ENCODE measurements at regions not wholly inside any gene's neighbourhood (a gene's known extent, or its start where the extent isn't known, plus 50 kb on each side); places are given as distances from the start of the nearest gene placed in this dataset.
"Not testable (repeated sequence)": the region's sequence is repeated elsewhere in the genome, so short reads cannot be mapped to it uniquely, and the experiment has no call there.

GRCh38 chr7:63627590-63628485 is 370.8 kb upstream of the ZNF722 start:
- H3K27ac ChIP-seq; H3K9me3 ChIP-seq; H3K4me1 ChIP-seq; DNase-seq (ENCODE audit: low spot score in 2 of 2); H3K4me3 ChIP-seq; H3K36me3 ChIP-seq; intact Hi-C loops (cut with DNase I); H3K27me3 ChIP-seq: not testable (repeated sequence)

- DNase-seq (ENCODE audit: low spot score in 2 of 2); H3K4me1 ChIP-seq; H3K36me3 ChIP-seq; H3K27ac ChIP-seq; H3K27me3 ChIP-seq; H3K9me3 ChIP-seq; H3K4me3 ChIP-seq; intact Hi-C loops (cut with DNase I): not testable (repeated sequence)
Observed at GRCh38 chr7:63629024-63629423, 369.6 kb upstream of the ZNF722 start.

- H3K27ac ChIP-seq; H3K9me3 ChIP-seq; H3K36me3 ChIP-seq; DNase-seq (ENCODE audit: low spot score in 2 of 2); intact Hi-C loops (cut with DNase I); H3K4me1 ChIP-seq; H3K27me3 ChIP-seq; H3K4me3 ChIP-seq: not testable (repeated sequence)
Observed at GRCh38 chr7:63636585-63636984, 362.1 kb upstream of the ZNF722 start.

GRCh38 chr7:63665553-63665952 is 333.1 kb upstream of the ZNF722 start:
- H3K4me1 ChIP-seq; H3K36me3 ChIP-seq; H3K4me3 ChIP-seq; H3K9me3 ChIP-seq; DNase-seq (ENCODE audit: low spot score in 2 of 2); intact Hi-C loops (cut with DNase I); H3K27ac ChIP-seq; H3K27me3 ChIP-seq: not testable (repeated sequence)

GRCh38 chr7:63691408-63691807 is 307.2 kb upstream of the ZNF722 start:
- H3K27ac ChIP-seq; H3K36me3 ChIP-seq; H3K4me3 ChIP-seq; H3K27me3 ChIP-seq; intact Hi-C loops (cut with DNase I); DNase-seq (ENCODE audit: low spot score in 2 of 2); H3K9me3 ChIP-seq; H3K4me1 ChIP-seq: not testable (repeated sequence)

- H3K36me3 ChIP-seq; H3K4me1 ChIP-seq; H3K9me3 ChIP-seq; DNase-seq (ENCODE audit: low spot score in 2 of 2); H3K27me3 ChIP-seq; intact Hi-C loops (cut with DNase I); H3K4me3 ChIP-seq; H3K27ac ChIP-seq: not testable (repeated sequence)
Observed at GRCh38 chr7:63694296-63694695, 304.4 kb upstream of the ZNF722 start.

All from ascending aorta (tissue), 2 donors.